NCI-H187 (cell line): ENCODE measurements at regions not wholly inside any gene's neighbourhood (a gene's known extent, or its start where the extent isn't known, plus 50 kb on each side); places are given as distances from the start of the nearest gene placed in this dataset.
"Not testable (repeated sequence)": the region's sequence is repeated elsewhere in the genome, so short reads cannot be mapped to it uniquely, and the experiment has no call there.

Experiments
- DNase-seq, 2 experiments: peaks; one replicate each; lab custom pipeline; 2025; lab: John Stamatoyannopoulos, UW

GRCh38 chr15:66965201-66965900, 100.1 kb upstream of the SMAD3 start:
- DNase-seq: no peak

GRCh38 chr15:66966256-66966655, 99.1 kb upstream of the SMAD3 start:
- DNase-seq: no peak

- no peak for DNase-seq
Measured at GRCh38 chr15:66968806-66969596, 96.4 kb upstream of the SMAD3 start.

- DNase-seq: not testable (repeated sequence)
Measured at GRCh38 chr15:66974131-66974530, 91.3 kb upstream of the SMAD3 start.

GRCh38 chr15:66976106-66976640, 89.2 kb upstream of the SMAD3 start:
- DNase-seq: not testable (repeated sequence)

- not testable (repeated sequence) for DNase-seq
Measured at GRCh38 chr15:66980326-66980725, 85.1 kb upstream of the SMAD3 start.

GRCh38 chr15:66981771-66982170, 83.6 kb upstream of the SMAD3 start:
- DNase-seq: no peak

GRCh38 chr15:66982250-66982649, 83.2 kb upstream of the SMAD3 start:
- no peak for DNase-seq

- no peak for DNase-seq
Measured at GRCh38 chr15:66982816-66983215, 82.6 kb upstream of the SMAD3 start.

GRCh38 chr15:66985653-66986052, 79.7 kb upstream of the SMAD3 start:
- DNase-seq: no peak

- DNase-seq: no peak
Measured at GRCh38 chr15:66986951-66987350, 78.5 kb upstream of the SMAD3 start.

GRCh38 chr15:66993090-66993489, 72.3 kb upstream of the SMAD3 start:
- DNase-seq: no peak

- DNase-seq: no peak
Measured at GRCh38 chr15:66993874-66994696, 71.3 kb upstream of the SMAD3 start.

GRCh38 chr15:66994927-66995656, 70.3 kb upstream of the SMAD3 start:
- no peak for DNase-seq

GRCh38 chr15:66996094-66996493, 69.3 kb upstream of the SMAD3 start:
- DNase-seq: no peak

GRCh38 chr15:66997212-66997611, 68.2 kb upstream of the SMAD3 start:
- no peak for DNase-seq

- not testable (repeated sequence) for DNase-seq
Measured at GRCh38 chr15:66998234-66998633, 67.2 kb upstream of the SMAD3 start.

- no peak for DNase-seq
Measured at GRCh38 chr15:66999046-66999968, 66.1 kb upstream of the SMAD3 start.

GRCh38 chr15:67000896-67001295, 64.5 kb upstream of the SMAD3 start:
- no peak for DNase-seq

- no peak for DNase-seq
Measured at GRCh38 chr15:67002368-67002767, 63.0 kb upstream of the SMAD3 start.

GRCh38 chr15:67003586-67003985, 61.8 kb upstream of the SMAD3 start:
- DNase-seq: no peak
